HG03460 (cell line): ENCODE measurements at regions not wholly inside any gene's neighbourhood (a gene's known extent, or its start where the extent isn't known, plus 50 kb on each side); places are given as distances from the start of the nearest gene placed in this dataset.

ENCODE experiments used
- ATAC-seq: cut with Tn5 transposase; IDR thresholded peaks from one replicate; pipeline ENCODE4 v1.9.1; 2021; ENCODE audit not compliant: unreplicated experiment

- ATAC-seq, result no peak
Observed at GRCh38 chr17:45708707-45709290, 75.3 kb upstream of the CRHR1 start.

- no peak for ATAC-seq
Observed at GRCh38 chr17:45709728-45710288, 74.3 kb upstream of the CRHR1 start.

GRCh38 chr17:45715787-45716186 lies 68.3 kb upstream of the CRHR1 start:
- no peak for ATAC-seq

- ATAC-seq, result no peak
Observed at GRCh38 chr17:45718791-45719190, 65.3 kb upstream of the CRHR1 start.

GRCh38 chr17:45719335-45720071 lies 64.6 kb upstream of the CRHR1 start:
- ATAC-seq, result no peak

- no peak for ATAC-seq
Observed at GRCh38 chr17:45720386-45720785, 63.7 kb upstream of the CRHR1 start.

- ATAC-seq, result no peak
Observed at GRCh38 chr17:45722161-45722560, 62.0 kb upstream of the CRHR1 start.

GRCh38 chr17:45729294-45729907 lies 54.7 kb upstream of the CRHR1 start:
- ATAC-seq, result no peak

GRCh38 chr17:45730192-45730591 lies 53.9 kb upstream of the CRHR1 start:
- ATAC-seq, result no peak

- no peak for ATAC-seq
Observed at GRCh38 chr17:45731459-45731858, 52.7 kb upstream of the CRHR1 start.

GRCh38 chr17:45732926-45733505 lies 51.1 kb upstream of the CRHR1 start:
- no peak for ATAC-seq

- ATAC-seq, result no peak
Observed at GRCh38 chr17:45733781-45734180, 50.3 kb upstream of the CRHR1 start.
